Liver (tissue), 8 donors: ENCODE measurements at regions not wholly inside any gene's neighbourhood (a gene's known extent, or its start where the extent isn't known, plus 50 kb on each side); places are given as distances from the start of the nearest gene placed in this dataset.

Experiments
- DNase-seq: peaks from one replicate; pipeline ENCODE4 v3.0.0-alpha.2; 2017; ENCODE audit warnings: low spot score
- H3K27ac ChIP-seq, 2 donors: one replicate each; pipeline ENCODE4 v1.7.0; 2013; ENCODE audit warnings: inconsistent platforms in 2 of 2, low read length in 2 of 2, control low read depth in 1 of 2, low read depth in 1 of 2, mild to moderate bottlenecking in 1 of 2
- H3K27me3 ChIP-seq, 4 donors: one replicate each; pipeline versions ENCODE4 v1.6.1 to v1.7.0; 2013; ENCODE audit warnings: low read length in 3 of 4, inconsistent platforms in 1 of 4, mild to moderate bottlenecking in 1 of 4, moderate library complexity in 1 of 4; ENCODE audit not compliant: control insufficient read depth in 4 of 4, insufficient read depth in 4 of 4
- H3K36me3 ChIP-seq, 4 donors: one replicate each; pipeline versions ENCODE4 v1.6.1 to v1.7.0; 2013; ENCODE audit warnings: low read length in 3 of 4, mild to moderate bottlenecking in 3 of 4, low read depth in 1 of 4, moderate library complexity in 1 of 4; ENCODE audit not compliant: control insufficient read depth in 4 of 4, insufficient read depth in 3 of 4
- H3K4me1 ChIP-seq, 4 donors: one replicate each; pipeline versions ENCODE4 v1.6.1 to v1.7.0; 2013; ENCODE audit warnings: low read length in 3 of 4, mild to moderate bottlenecking in 3 of 4, moderate library complexity in 1 of 4; ENCODE audit not compliant: control insufficient read depth in 4 of 4, insufficient read depth in 4 of 4
- H3K4me3 ChIP-seq, 3 donors: one replicate each; pipeline versions ENCODE4 v1.6.1 to v1.7.0; 2013; ENCODE audit warnings: low read length in 3 of 3, control low read depth in 1 of 3, low read depth in 1 of 3, mild to moderate bottlenecking in 1 of 3
- H3K9ac ChIP-seq, 2 donors: one replicate each; pipeline ENCODE4 v1.7.0; 2013; ENCODE audit warnings: low read length in 2 of 2, mild to moderate bottlenecking in 2 of 2, moderate library complexity in 2 of 2, control low read depth in 1 of 2, low read depth in 1 of 2
- H3K9me3 ChIP-seq, 4 donors: one replicate each; pipeline versions ENCODE4 v1.6.1 to v1.7.0; 2013; ENCODE audit warnings: low read length in 3 of 4; ENCODE audit not compliant: control insufficient read depth in 4 of 4
- EGR1 ChIP-seq, 2 donors: IDR thresholded peaks; 2 replicates each; pipeline ENCODE4 v1.6.1; 2016 to 2018; ENCODE audit warnings: antibody characterized with exemption in 2 of 2, low read depth in 2 of 2
- FOXA1 ChIP-seq: IDR thresholded peaks from 2 replicates; pipeline ENCODE4 v1.6.1; 2016; ENCODE audit warnings: antibody characterized with exemption
- FOXA2 ChIP-seq: IDR thresholded peaks from 2 replicates; pipeline ENCODE4 v1.6.1; 2016; ENCODE audit warnings: antibody characterized with exemption
- GABPA ChIP-seq, 2 donors: IDR thresholded peaks in 1 of 2; conservative IDR thresholded peaks in 1 of 2; 2 replicates each; pipeline ENCODE4 v1.6.1; 2016; ENCODE audit warnings: antibody characterized with exemption in 2 of 2, mild to moderate bottlenecking in 1 of 2, moderate library complexity in 1 of 2
- HNF4A ChIP-seq, 2 donors: conservative IDR thresholded peaks; 2 replicates each; pipeline ENCODE4 v1.6.1; 2016; ENCODE audit warnings: antibody characterized with exemption in 2 of 2, mild to moderate bottlenecking in 2 of 2
- WGBS: extraction: QIAGEN DNeasy Blood & Tissue Kit; methylation state at CpG from one replicate; pipeline ENCODE4 v1.1.7; 2013; 5-methylcytosine and 5-hydroxymethylcytosine counted together
- TF ChIP-seq, protein P1 (sequence below): IDR thresholded peaks from 2 replicates; pipeline ENCODE4 v1.6.1; 2016; ENCODE audit warnings: antibody characterized with exemption, mild to moderate bottlenecking
- TF ChIP-seq, protein P2 (sequence below): fragments of 150-350 bp; IDR thresholded peaks from 2 replicates; pipeline ENCODE4 v1.5.1; 2017; ENCODE audit warnings: improper control_type of control experiment, low read depth, low read length; ENCODE audit not compliant: missing input control
- TF ChIP-seq, protein P3 (sequence below): IDR thresholded peaks from 2 replicates; pipeline ENCODE4 v1.6.1; 2016; ENCODE audit warnings: antibody characterized with exemption
- donor health status: healthy.
- donor health status: healthy.
- donor health status: healthy.
- donor health status: healthy.
- donor health status: healthy.

DNA sequence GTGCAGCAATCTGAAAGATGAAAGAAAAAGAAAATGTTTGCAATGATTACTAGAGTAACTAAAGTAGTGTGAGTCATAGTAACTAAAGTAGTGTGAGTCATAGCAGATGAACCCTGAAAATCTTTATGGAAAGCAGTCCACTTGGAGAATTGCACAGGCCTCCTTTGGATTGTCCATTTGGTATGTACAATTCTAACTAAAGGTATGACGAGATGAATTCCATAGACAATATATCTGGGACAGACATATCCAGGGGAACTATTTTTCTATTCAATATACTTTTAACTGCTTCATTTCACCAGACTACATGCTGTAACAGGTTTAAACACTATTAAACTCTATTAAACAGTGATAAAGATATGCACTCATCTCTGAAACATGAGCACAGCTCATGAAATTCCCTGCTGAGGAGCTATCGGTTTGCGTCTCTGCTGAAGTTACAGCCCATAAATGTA lies 798.7 kb downstream of the PCDH7 start (continued):
- TF ChIP-seq, protein P1, sequence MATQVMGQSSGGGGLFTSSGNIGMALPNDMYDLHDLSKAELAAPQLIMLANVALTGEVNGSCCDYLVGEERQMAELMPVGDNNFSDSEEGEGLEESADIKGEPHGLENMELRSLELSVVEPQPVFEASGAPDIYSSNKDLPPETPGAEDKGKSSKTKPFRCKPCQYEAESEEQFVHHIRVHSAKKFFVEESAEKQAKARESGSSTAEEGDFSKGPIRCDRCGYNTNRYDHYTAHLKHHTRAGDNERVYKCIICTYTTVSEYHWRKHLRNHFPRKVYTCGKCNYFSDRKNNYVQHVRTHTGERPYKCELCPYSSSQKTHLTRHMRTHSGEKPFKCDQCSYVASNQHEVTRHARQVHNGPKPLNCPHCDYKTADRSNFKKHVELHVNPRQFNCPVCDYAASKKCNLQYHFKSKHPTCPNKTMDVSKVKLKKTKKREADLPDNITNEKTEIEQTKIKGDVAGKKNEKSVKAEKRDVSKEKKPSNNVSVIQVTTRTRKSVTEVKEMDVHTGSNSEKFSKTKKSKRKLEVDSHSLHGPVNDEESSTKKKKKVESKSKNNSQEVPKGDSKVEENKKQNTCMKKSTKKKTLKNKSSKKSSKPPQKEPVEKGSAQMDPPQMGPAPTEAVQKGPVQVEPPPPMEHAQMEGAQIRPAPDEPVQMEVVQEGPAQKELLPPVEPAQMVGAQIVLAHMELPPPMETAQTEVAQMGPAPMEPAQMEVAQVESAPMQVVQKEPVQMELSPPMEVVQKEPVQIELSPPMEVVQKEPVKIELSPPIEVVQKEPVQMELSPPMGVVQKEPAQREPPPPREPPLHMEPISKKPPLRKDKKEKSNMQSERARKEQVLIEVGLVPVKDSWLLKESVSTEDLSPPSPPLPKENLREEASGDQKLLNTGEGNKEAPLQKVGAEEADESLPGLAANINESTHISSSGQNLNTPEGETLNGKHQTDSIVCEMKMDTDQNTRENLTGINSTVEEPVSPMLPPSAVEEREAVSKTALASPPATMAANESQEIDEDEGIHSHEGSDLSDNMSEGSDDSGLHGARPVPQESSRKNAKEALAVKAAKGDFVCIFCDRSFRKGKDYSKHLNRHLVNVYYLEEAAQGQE = no peak

DNA sequence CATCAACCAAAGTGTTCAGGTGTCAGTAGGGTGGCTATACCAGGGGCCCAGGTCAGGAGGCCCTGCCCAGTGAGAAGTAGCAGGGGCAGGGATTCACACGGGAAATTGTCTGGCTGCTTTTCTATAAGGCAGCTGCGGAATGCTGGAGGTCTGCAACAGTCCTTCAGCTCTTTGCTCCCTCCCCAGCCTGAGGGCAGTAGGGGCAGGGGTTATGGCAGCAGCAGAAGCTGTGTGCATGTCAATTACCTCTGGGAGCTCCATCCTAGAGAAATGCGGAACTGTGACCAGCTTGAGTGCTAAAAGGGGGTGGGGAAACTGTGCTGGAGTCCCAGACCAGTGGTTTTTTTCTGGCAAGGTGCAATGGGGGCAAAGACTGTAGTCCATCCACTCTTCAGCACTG lies 810.4 kb downstream of the PCDH7 start:
- WGBS = 64% methylated on average over 3 of the region's 3 CpGs
- peaks cover 0 to 8% (median 0%) of the 10 kb centered on the region in 4 donors for H3K9me3 ChIP-seq
- no peaks in the 10 kb centered on the region for H3K27me3 ChIP-seq
- no peak overlapping the region for H3K27ac ChIP-seq
- H3K4me3 ChIP-seq = no peak overlapping the region
- TF ChIP-seq, protein P2, sequence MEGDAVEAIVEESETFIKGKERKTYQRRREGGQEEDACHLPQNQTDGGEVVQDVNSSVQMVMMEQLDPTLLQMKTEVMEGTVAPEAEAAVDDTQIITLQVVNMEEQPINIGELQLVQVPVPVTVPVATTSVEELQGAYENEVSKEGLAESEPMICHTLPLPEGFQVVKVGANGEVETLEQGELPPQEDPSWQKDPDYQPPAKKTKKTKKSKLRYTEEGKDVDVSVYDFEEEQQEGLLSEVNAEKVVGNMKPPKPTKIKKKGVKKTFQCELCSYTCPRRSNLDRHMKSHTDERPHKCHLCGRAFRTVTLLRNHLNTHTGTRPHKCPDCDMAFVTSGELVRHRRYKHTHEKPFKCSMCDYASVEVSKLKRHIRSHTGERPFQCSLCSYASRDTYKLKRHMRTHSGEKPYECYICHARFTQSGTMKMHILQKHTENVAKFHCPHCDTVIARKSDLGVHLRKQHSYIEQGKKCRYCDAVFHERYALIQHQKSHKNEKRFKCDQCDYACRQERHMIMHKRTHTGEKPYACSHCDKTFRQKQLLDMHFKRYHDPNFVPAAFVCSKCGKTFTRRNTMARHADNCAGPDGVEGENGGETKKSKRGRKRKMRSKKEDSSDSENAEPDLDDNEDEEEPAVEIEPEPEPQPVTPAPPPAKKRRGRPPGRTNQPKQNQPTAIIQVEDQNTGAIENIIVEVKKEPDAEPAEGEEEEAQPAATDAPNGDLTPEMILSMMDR = no peak
- TF ChIP-seq, protein P3, sequence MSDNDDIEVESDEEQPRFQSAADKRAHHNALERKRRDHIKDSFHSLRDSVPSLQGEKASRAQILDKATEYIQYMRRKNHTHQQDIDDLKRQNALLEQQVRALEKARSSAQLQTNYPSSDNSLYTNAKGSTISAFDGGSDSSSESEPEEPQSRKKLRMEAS = no peak
- TF ChIP-seq FOXA2 (no peak), HNF4A (conservative IDR thresholded peaks at IDR 0.05) (no peak), EGR1 (IDR thresholded peaks at IDR 0.05; ENCODE audit: low read depth in 2 of 2) (no peak), GABPA (IDR thresholded peaks at IDR 0.05 in 1 of 2, conservative IDR thresholded peaks at IDR 0.05 in 1 of 2) (no peak), FOXA1 (no peak)
- no peaks in the 10 kb centered on the region for H3K36me3 ChIP-seq
- DNase-seq = no peak
- H3K4me1 ChIP-seq = no peaks in the 10 kb centered on the region
- no peak overlapping the region for H3K9ac ChIP-seq

DNA sequence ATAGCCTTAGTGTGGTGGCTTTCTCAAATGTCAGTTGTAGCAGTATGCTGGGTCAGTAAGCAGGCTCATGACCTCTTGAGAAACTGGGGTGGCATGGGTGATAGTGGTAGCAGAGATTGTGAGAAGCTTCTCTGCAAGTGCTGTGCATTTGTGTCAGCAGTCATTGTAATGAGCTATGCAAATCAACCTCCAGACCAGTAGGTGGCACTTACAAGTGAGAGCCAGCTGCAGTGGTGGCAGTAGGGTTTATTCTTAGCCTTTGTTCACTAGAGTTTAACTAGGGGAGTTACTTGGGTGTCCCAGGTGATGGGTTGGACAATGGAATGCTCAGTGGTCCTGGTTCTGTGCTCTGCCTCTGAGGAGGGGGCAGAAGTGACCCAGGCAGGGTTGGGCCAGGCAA lies 818.7 kb downstream of the PCDH7 start:
- TF ChIP-seq, protein P1 = no peak
- Histone ChIP-seq H3K27ac (no peak overlapping the region), H3K4me1 (no peaks in the 10 kb centered on the region), H3K4me3 (no peak overlapping the region), H3K9me3 (peaks cover 0 to 4% (median under 1%) of the 10 kb centered on the region in 4 donors), H3K9ac (no peak overlapping the region), H3K36me3 (no peaks in the 10 kb centered on the region), H3K27me3 (no peaks in the 10 kb centered on the region)
- DNase-seq = no peak
